ENCODE measurements at regions not wholly inside any gene's neighbourhood (a gene's known extent, or its start where the extent isn't known, plus 50 kb on each side); places are given as distances from the start of the nearest gene placed in this dataset.

DNA sequence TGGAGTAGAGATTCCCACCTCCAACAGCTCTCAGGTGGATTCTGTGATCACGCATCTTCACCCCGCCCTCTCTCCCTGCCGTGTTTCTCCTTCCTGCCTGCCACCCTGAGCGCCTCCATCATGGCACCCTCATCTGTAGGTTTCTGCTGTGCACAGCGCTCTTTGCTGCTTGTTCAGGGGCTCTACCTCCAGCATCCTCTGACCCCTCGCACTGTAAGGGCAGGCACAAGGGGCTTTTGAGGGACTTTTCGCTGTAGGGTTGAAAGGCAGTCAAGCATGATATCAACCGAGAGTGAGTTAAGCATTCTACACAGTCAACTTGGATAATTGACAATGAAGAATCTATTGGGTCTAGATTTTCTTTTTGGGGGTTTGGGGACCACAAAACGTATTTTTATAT is 99.1 kb upstream of the GREM2 start:
- TF ChIP-seq TEAD4 (CRISPR knock-in tag; IDR thresholded peaks at IDR 0.05) (no peak), SP1 (CRISPR knock-in tag; conservative IDR thresholded peaks at IDR 0.05) (no peak), CTCF (IDR thresholded peaks at IDR 0.05) (no peak)
- TF ChIP-seq, protein P1, sequence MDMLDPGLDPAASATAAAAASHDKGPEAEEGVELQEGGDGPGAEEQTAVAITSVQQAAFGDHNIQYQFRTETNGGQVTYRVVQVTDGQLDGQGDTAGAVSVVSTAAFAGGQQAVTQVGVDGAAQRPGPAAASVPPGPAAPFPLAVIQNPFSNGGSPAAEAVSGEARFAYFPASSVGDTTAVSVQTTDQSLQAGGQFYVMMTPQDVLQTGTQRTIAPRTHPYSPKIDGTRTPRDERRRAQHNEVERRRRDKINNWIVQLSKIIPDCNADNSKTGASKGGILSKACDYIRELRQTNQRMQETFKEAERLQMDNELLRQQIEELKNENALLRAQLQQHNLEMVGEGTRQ (CRISPR knock-in tag; IDR thresholded peaks at IDR 0.05), result no peak

Data from WTC11 (cell line).